ENCODE measurements at regions not wholly inside any gene's neighbourhood (a gene's known extent, or its start where the extent isn't known, plus 50 kb on each side); places are given as distances from the start of the nearest gene placed in this dataset.

GRCh38 chr7:43018446-43018845 is 86.3 kb downstream of the MRPL32 start:
- no peaks in the 10 kb centered on the region for H3K36me3 ChIP-seq
- 78 to 92% (median 86%) methylated on average over 4 of the region's 4 CpGs for WGBS, 4 donors
- H3K27ac ChIP-seq, result no peak overlapping the region
- peaks cover 0 to 6% (median 0%) of the 10 kb centered on the region in 9 donors for H3K27me3 ChIP-seq
- DNase-seq, result no peak
- intact Hi-C loops (cut with DNase I), result no loop called here
- H3K4me1 ChIP-seq, result no peaks in the 10 kb centered on the region
- H3K4me3 ChIP-seq, result no peak overlapping the region
- TF ChIP-seq POLR2A (IDR thresholded peaks at IDR 0.05), result no peak
- no peaks in the 10 kb centered on the region for H3K9me3 ChIP-seq
- ATAC-seq, result no peak

DNA sequence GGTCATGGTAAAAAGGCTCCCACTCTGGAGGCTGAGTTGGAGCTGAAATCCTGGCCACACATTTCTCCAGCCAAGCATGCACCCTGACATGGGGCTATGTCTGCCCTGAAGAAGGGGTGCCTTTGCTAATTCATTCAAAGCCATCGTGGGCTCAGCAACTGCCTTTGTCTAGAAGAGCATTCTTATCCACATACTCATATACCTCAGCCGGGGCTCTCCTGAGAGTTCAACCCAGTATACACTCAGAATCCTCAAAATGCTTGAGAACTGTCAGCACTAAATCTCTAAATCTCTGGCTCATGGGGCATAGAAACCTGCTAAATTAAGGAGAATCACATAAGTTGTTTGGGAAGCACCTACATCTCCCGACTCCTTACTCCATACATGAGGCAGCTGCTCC is 89.3 kb downstream of the MRPL32 start:
- 82 to 87% (median 83%) methylated on average over 3 of the region's 3 CpGs for WGBS, 4 donors
- H3K27me3 ChIP-seq, result peaks cover 0 to 6% (median 0%) of the 10 kb centered on the region in 9 donors
- no peaks in the 10 kb centered on the region for H3K36me3 ChIP-seq
- ATAC-seq, result no peak
- no peak overlapping the region for H3K27ac ChIP-seq
- no peaks in the 10 kb centered on the region for H3K4me1 ChIP-seq
- no peak for DNase-seq
- intact Hi-C loops (cut with DNase I), result no loop called here
- no peaks in the 10 kb centered on the region for H3K9me3 ChIP-seq
- no peak overlapping the region for H3K4me3 ChIP-seq
- no peak for TF ChIP-seq CTCF (IDR thresholded peaks at IDR 0.05)

DNA sequence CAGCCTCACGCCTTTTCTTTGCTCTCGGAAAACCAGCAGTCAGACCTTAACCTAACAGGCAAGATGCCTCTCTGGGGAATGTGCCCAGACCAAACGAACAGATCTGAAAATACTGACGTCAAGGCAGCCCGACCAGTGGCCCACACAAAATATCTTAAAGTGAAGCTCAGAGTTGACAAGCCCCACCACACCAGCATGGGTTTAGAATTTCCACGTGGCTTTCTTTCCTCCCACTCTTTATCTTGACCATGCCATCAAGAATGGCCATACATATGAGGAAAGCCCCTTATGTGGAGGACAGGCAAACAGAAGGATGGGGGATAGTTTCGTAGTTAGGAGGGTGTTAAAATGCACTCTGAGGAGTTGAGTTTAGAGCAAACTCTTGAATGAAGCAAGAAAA is 89.8 kb downstream of the MRPL32 start:
- 58 to 63% (median 63%) methylated on average over 7 of the region's 7 CpGs for WGBS, 4 donors
- intact Hi-C loops (cut with DNase I), result no loop called here
- no peaks in the 10 kb centered on the region for H3K36me3 ChIP-seq
- H3K27ac ChIP-seq, result no peak overlapping the region
- ATAC-seq (no peak), DNase-seq (no peak)
- H3K4me3 ChIP-seq, result no peak overlapping the region
- no peak for TF ChIP-seq POLR2A (IDR thresholded peaks at IDR 0.05)
- TF ChIP-seq CTCF (IDR thresholded peaks at IDR 0.05), result no peak
- no peaks in the 10 kb centered on the region for H3K4me1 ChIP-seq
- H3K27me3 ChIP-seq, result peaks cover 0 to 6% (median 0%) of the 10 kb centered on the region in 9 donors
- no peaks in the 10 kb centered on the region for H3K9me3 ChIP-seq

- H3K4me1 ChIP-seq, result no peaks in the 10 kb centered on the region
- intact Hi-C loops (cut with DNase I), result no loop called here
- TF ChIP-seq POLR2A (IDR thresholded peaks at IDR 0.05) (no peak), CTCF (IDR thresholded peaks at IDR 0.05) (no peak)
- WGBS, 4 donors, result 63 to 76% (median 67%) methylated on average over 2 of the region's 2 CpGs
- no peak for DNase-seq
- no peaks in the 10 kb centered on the region for H3K36me3 ChIP-seq
- H3K27ac ChIP-seq, result no peak overlapping the region
- no peak for ATAC-seq
- H3K27me3 ChIP-seq, result no peaks in the 10 kb centered on the region
- H3K9me3 ChIP-seq, result no peaks in the 10 kb centered on the region
- no peak overlapping the region for H3K4me3 ChIP-seq
Observed at GRCh38 chr7:43033369-43033768, 79.1 kb upstream of the HECW1 start.

GRCh38 chr7:43034535-43035002 is 77.9 kb upstream of the HECW1 start:
- Histone ChIP-seq H3K27ac (no peak overlapping the region), H3K4me3 (no peak overlapping the region), H3K27me3 (no peaks in the 10 kb centered on the region), H3K36me3 (no peaks in the 10 kb centered on the region), H3K4me1 (no peaks in the 10 kb centered on the region), H3K9me3 (no peaks in the 10 kb centered on the region)
- intact Hi-C loops (cut with DNase I), result no loop called here
- TF ChIP-seq CTCF (IDR thresholded peaks at IDR 0.05) (no peak), POLR2A (IDR thresholded peaks at IDR 0.05) (no peak)
- DNase-seq (no peak), ATAC-seq (no peak)
- WGBS, 4 donors, result 68 to 77% (median 75%) methylated on average over 4 of the region's 4 CpGs

Measured in heart left ventricle (tissue), 16 donors.